ENCODE measurements at regions not wholly inside any gene's neighbourhood (a gene's known extent, or its start where the extent isn't known, plus 50 kb on each side); places are given as distances from the start of the nearest gene placed in this dataset.

- no peak for DNase-seq
Measured at GRCh38 chr12:28827861-28828260, 321.2 kb upstream of the FAR2 start.

GRCh38 chr12:28828318-28828717, 320.8 kb upstream of the FAR2 start:
- no peak for DNase-seq

- no peak for DNase-seq
Measured at GRCh38 chr12:28830491-28830890, 318.6 kb upstream of the FAR2 start.

- no peak for DNase-seq
Measured at GRCh38 chr12:28844718-28845117, 304.4 kb upstream of the FAR2 start.

- no peak for DNase-seq
Measured at GRCh38 chr12:28851781-28852180, 297.3 kb upstream of the FAR2 start.

GRCh38 chr12:28855761-28856310, 293.2 kb upstream of the FAR2 start:
- no peak for DNase-seq

GRCh38 chr12:28857369-28857768, 291.7 kb upstream of the FAR2 start:
- DNase-seq: no peak

- DNase-seq: no peak
Measured at GRCh38 chr12:28859551-28859950, 289.5 kb upstream of the FAR2 start.

GRCh38 chr12:28865776-28866175, 283.3 kb upstream of the FAR2 start:
- no peak for DNase-seq

GRCh38 chr12:28866296-28866695, 282.8 kb upstream of the FAR2 start:
- no peak for DNase-seq

- DNase-seq: no peak
Measured at GRCh38 chr12:28866715-28867503, 282.2 kb upstream of the FAR2 start.

- no peak for DNase-seq
Measured at GRCh38 chr12:28868414-28868813, 280.7 kb upstream of the FAR2 start.

GRCh38 chr12:28869197-28869596, 279.9 kb upstream of the FAR2 start:
- no peak for DNase-seq

- DNase-seq: peak in 1 of 3 donors; percentile 20
Measured at GRCh38 chr12:28870839-28871440, 278.1 kb upstream of the FAR2 start.

GRCh38 chr12:28872654-28873268, 276.3 kb upstream of the FAR2 start:
- DNase-seq: peak; percentile 57 to 64 (median 58)

GRCh38 chr12:28874758-28875157, 274.3 kb upstream of the FAR2 start:
- DNase-seq: no peak

GRCh38 chr12:28876196-28876798, 272.8 kb upstream of the FAR2 start:
- no peak for DNase-seq

GRCh38 chr12:28877854-28878253, 271.2 kb upstream of the FAR2 start:
- no peak for DNase-seq

GRCh38 chr12:28878629-28879028, 270.4 kb upstream of the FAR2 start:
- no peak for DNase-seq

GRCh38 chr12:28879379-28879778, 269.7 kb upstream of the FAR2 start:
- no peak for DNase-seq

GRCh38 chr12:28882444-28882843, 266.6 kb upstream of the FAR2 start:
- no peak for DNase-seq

- DNase-seq: no peak
Measured at GRCh38 chr12:28883406-28883997, 265.6 kb upstream of the FAR2 start.
